SKM-1 treated with dmso at 0.1 percent for 144 hours (cell line): ENCODE measurements at regions not wholly inside any gene's neighbourhood (a gene's known extent, or its start where the extent isn't known, plus 50 kb on each side); places are given as distances from the start of the nearest gene placed in this dataset.
A peak's percentile ranks its signal among the peaks of the same experiment; 100 is the strongest.
"Not testable (repeated sequence)": the region's sequence is repeated elsewhere in the genome, so short reads cannot be mapped to it uniquely, and the experiment has no call there.

Experiments used
- DNase-seq: peaks from one replicate; lab custom pipeline; 2025; ENCODE audit not compliant: unreplicated experiment; lab: John Stamatoyannopoulos, UW

DNA sequence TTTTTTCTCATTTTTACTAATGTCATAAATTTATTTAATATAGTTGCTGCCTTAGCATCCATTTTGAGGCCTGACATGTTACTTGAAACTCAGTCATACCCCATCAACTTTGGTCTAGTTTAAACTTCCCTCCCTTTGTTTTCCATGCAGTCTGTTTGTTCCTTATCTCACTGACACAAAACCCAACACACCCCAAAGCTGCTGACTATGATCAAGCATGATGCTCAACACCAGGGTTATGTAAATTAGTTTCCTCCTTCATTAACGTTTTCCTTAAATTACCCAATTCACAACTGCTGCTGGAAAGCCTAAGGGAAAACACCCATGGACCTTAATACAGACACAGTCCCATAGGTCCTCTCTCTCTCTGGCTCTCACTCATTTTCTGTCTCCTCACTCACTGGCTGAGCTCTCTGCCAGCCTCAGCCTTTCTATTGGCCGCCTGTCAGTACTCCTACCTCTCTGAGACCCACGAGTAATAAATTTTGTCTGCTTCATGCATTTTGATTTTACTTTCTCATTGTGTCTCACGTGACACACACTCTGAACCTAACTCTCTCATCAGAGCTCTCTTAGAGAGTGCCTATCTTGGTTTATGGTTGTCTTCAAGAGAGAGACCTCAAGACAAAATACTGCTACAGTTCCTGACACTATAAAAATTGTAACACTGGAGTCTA, 904.5 kb downstream of the C6orf118 start:
- no peak for DNase-seq

DNA sequence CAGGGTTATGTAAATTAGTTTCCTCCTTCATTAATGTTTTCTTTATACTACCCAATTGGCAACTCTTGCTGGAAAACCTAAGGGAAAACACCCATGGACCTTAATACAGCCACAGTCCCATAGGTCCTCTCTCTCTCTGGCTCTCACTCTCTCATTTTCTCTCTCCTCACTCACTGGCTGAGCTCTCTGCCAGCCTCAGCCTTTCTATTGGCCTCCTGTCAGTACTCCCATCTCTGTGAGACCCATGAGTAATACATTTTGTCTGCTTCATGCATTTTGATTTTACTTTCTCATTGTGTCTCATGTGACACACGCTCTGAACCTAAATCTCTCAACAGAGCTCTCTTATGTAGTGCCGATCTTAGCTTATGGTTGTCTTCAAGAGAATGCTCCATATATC, 907.5 kb downstream of the C6orf118 start:
- no peak for DNase-seq

GRCh38 chr6:164398647-164399046, 910.8 kb downstream of the C6orf118 start:
- no peak for DNase-seq

DNA sequence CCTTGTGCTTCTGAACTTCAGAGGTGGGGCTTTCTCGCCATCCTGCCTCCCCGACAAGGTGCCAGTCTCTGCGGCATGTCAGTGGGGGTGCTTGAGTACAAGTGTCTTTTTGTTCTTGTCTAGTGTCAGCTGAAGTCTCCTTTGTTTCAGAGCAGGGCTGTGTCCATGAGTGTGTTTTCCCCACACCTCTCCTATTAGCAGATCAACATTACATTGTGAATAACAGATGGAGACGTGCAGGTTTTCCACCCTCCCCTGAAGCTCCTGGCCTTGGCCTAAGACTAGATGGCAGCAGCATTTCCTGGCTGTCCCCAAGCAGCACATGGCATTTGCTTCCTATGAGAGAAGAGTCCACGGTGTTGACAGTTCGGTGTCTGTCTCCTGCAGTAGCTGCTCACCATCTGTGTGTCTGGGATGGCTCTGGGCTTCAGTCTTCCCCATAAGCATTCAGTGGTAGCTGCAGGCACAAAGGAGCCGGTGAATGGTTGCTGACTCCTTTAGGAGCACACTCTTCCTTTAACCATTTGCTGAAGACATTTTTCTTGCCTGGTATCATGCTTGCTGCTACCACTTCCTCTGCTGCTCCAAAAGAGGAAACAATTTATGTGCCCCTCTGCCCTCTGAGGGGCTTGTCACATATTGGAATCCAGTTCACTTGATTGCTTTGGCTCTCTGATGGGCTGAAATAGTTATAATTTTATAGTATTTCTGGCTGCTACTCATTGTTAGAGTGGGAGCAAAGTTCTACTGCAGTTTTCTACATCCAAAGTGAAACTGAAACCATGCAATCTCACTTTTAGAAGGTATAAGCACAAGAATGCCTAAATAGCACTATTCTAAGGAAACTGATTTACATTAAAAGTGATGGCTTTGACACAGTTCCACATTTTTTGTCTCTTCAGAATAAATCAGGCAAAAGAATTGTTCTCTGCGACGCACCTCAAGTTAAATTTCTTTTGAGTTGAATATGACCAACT, 913.0 kb downstream of the C6orf118 start:
- DNase-seq, result peak; percentile 2

GRCh38 chr6:164379795-164380194, 929.6 kb downstream of the C6orf118 start:
- DNase-seq, result no peak

GRCh38 chr6:164378330-164378729, 931.1 kb downstream of the C6orf118 start:
- no peak for DNase-seq

GRCh38 chr6:164377348-164377918, 932.0 kb downstream of the C6orf118 start:
- no peak for DNase-seq

DNA sequence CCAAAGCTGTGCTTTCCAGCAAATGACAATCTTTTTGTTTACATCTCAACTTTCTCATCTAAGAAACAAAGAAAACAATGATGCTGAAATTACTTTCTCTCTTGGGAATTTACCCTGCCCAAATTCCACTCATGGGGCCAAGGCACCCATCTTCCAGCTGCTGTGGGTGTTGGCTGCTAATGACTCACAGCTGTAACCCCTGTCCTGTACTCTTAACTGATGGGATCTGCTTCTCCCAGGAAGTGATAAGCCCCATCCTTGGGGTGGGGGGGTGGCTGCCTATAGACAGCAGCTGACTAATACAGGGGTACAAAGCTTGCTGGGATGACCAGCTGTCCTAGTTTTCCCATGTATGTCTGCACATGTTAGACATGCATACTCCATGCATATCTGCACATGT, 938.6 kb downstream of the C6orf118 start:
- no peak for DNase-seq

GRCh38 chr6:164359441-164359840, 944.9 kb downstream of the QKI start:
- no peak for DNase-seq

DNA sequence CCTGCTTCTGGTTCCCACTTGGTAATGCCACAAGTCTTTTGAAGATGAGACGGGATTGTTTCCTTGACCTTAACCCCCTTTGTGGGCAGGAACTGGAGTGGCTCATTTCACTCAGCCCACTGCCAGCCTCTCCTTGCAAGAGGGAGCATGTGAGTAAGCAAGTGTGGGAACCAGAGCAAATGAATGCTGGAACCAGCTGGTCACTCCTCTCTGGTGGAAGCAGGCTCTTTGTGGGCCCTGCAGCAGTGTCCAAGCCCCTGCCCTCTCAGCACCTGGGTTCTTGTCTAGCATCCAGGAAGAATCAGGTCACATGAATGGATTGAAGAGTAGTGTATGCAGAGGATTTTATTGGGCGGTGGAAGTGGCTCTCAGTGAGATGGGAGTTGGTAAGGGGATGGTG, 944.5 kb downstream of the QKI start:
- no peak for DNase-seq

GRCh38 chr6:164356814-164357213, 942.3 kb downstream of the QKI start:
- no peak for DNase-seq

GRCh38 chr6:164347455-164347854, 932.9 kb downstream of the QKI start:
- no peak for DNase-seq

- DNase-seq, result no peak
Measured at GRCh38 chr6:164346631-164347030, 932.1 kb downstream of the QKI start.

DNA sequence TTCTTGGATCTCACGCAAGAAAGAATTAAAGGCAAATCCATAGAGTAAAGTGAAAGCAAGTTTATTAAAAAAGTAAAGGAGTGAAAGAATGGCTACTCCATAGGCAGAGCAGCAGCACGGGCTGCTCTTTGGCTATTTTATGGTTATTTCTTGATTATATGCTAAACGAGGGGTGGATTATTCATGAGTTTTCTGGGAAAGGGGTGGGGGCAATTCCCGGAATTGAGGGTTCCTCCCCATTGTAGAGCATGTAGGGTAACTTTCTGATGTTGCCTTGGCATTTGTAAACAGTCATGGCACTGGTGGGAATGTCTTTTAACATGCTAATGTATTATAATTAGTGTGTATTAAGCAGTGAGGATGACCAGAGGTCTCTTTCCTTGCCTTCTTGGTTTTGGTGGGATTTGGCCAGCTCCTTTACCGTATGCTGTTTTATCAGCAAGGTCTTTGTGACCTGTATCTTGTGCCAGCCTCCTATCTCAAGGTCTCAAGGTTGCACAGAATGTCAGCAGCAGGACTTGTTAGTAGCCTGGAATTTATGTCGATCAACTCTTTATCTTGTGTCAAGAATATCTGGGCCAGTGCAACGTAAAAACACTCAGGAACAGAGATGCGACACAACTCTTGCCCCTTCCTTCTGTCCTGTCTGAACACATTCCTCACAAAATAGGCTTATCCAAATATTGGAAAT, 931.4 kb downstream of the QKI start:
- no peak for DNase-seq

DNA sequence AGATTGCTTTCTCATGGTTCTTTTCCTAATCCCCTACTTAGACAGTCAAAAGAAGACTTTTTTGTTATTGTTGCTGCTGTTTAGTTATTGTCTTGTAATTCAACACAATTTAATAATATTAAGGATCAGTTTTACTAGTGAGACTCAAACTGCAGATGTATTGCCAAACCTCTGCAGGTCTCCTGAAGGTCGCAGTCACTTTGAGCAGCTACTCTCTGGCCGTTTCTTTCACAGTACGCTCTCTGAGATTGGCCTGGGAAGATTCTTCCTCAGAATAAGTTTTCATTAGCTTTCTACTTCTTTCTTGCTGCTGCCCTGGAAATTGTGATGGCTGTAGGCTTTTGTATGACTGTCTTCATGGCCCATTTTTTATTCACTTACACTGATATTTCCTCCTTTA, 930.8 kb downstream of the QKI start:
- DNase-seq, result no peak

DNA sequence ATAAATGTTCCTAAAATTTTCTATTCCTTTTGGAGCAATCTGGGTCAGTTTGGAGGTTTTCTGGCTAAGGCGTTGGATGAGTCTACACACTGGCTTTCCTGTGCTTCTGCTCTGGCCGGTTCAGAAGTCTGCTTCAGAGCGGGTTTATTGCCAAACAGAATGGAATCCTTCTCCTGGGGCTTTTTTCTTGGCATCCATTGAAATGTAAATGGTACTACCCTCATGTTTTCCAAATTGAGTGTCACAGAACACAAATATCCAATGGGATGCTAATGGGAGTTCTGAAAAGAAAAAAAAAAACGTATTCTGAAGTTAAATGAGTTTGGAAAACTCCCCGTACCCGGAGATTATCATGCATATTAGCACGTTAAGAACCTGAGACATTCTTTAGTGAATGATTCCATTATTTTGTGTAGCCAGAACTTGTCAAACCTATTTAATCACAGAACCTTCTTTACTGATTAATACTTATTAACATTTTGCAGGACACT, 930.3 kb downstream of the QKI start:
- no peak for DNase-seq

DNA sequence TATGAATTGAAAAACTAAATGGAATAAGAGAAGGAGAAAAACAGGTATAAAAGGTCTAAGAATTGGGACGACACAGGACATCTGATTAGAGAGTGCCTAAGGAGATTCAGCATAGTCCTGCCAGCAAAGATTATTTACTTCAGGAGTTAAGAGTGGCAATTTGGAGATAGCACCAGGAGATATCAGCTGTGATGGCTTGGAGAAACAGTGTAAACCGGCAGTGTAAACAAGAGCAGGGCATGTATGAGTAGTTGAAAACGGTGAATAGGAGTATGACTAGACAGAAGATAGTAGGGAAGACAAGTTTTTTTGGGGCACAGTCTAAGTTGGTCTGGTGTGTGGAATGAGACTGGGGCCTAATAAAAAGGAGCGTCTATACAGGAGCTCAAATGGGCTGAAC, 924.9 kb downstream of the QKI start:
- DNase-seq, result not testable (repeated sequence)

DNA sequence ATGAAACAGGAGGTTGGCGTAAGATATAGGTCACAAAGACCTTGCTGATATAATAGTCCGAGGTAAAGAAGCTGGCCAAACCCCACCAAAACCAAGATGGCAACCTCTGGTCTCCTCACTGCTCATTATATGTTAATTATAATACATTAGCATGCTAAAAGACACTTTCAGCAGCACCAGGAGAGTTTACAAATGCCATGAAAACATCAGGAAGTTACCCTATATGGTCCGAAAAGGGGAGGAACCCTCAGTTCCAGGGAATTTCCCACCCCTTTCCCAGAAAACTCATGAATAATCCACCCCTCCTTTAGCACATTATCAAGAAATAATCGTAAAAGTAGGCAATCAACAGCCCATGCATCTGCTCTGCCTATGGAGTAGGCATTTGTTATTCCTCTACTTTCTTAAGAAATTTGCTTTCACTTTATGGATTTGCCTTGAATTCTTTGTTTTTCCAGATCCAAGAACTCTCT, 923.4 kb downstream of the QKI start:
- no peak for DNase-seq

- no peak for DNase-seq
Measured at GRCh38 chr6:164337024-164337924, 922.8 kb downstream of the QKI start.

- DNase-seq, result no peak
Measured at GRCh38 chr6:164336455-164336854, 921.9 kb downstream of the QKI start.
